ENCODE measurements at regions not wholly inside any gene's neighbourhood (a gene's known extent, or its start where the extent isn't known, plus 50 kb on each side); places are given as distances from the start of the nearest gene placed in this dataset.

DNA sequence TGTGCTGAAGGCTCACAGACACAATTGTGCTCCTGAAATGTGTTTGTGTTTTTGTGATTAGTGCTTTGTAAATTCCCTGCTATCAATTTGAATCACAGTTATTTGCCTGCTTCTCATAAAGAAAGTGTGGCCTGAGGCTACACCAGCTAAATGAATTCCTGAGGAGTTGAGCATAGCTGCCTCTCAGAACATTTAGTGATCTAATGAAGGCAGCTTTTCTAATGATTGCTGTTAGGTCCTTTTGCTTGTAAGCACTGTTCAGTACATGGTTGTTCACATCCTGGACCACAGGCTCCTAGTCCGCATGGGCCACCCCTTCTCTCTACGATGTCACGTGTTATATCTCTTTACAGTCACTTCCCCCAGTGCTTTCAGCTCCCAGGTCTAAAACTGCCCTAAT lies 238.2 kb downstream of the B3GLCT start:
- TF ChIP-seq POLR2A (IDR thresholded peaks at IDR 0.05; ENCODE audit: low read length) (no peak), GATA1 (IDR thresholded peaks at IDR 0.05; ENCODE audit: low read depth, low read length) (no peak)

All from erythroblast (primary cell).